Keratinocyte (primary cell): ENCODE measurements at regions not wholly inside any gene's neighbourhood (a gene's known extent, or its start where the extent isn't known, plus 50 kb on each side); places are given as distances from the start of the nearest gene placed in this dataset.

Source experiments
- DNase-seq: peaks from one replicate; pipeline ENCODE4 v3.0.0-alpha.2; 2011; ENCODE audit warnings: low read depth, missing footprints, low spot score
- FAIRE-seq: peaks from 2 replicates; lab custom pipeline; 2011; peaks lifted over from hg19 to GRCh38; lab: Jason Lieb, UNC
- H2AFZ ChIP-seq: 2 replicates; pipeline ENCODE4 v1.6.0; 2012; ENCODE audit warnings: low read length, control low read depth, inconsistent platforms; ENCODE audit not compliant: control insufficient read depth
- H3K27ac ChIP-seq: 2 replicates; pipeline ENCODE4 v1.5.1; 2011; ENCODE audit warnings: low read length; ENCODE audit not compliant: control insufficient read depth, insufficient read depth
- H3K27me3 ChIP-seq: 3 replicates; pipeline ENCODE4 v1.6.0; 2011; ENCODE audit warnings: low read length; ENCODE audit not compliant: control insufficient read depth, insufficient read depth; ENCODE audit errors: extremely low read depth
- H3K36me3 ChIP-seq, 2 experiments: 2 replicates in 1 of 2; 3 replicates in 1 of 2; pipeline ENCODE4 v1.5.1; 2011; ENCODE audit warnings: low read length in 2 of 2, mild to moderate bottlenecking in 1 of 2; ENCODE audit not compliant: control insufficient read depth in 2 of 2, insufficient read depth in 2 of 2; ENCODE audit errors: extremely low read depth in 1 of 2
- H3K4me1 ChIP-seq: 3 replicates; pipeline ENCODE4 v1.5.1; 2011; ENCODE audit warnings: low read length; ENCODE audit not compliant: control insufficient read depth, insufficient read depth; ENCODE audit errors: extremely low read depth
- H3K4me2 ChIP-seq: 3 replicates; pipeline ENCODE4 v1.6.0; 2011; ENCODE audit warnings: low read depth, low read length; ENCODE audit not compliant: control insufficient read depth, insufficient read depth; ENCODE audit errors: extremely low read depth
- H3K4me3 ChIP-seq, 3 experiments: fragments of 200-600 bp in 1 of 3; sonication (generic) in 1 of 3; 2 replicates in 2 of 3; 3 replicates in 1 of 3; pipeline ENCODE4 v1.5.1; 2011 to 2016; ENCODE audit warnings: low read length in 3 of 3, mild to moderate bottlenecking in 3 of 3, control low read depth in 2 of 3, inconsistent platforms in 1 of 3, low read depth in 1 of 3, mixed read lengths in 1 of 3, mixed run types in 1 of 3, moderate library complexity in 1 of 3; ENCODE audit not compliant: control insufficient read depth in 2 of 3, insufficient read depth in 2 of 3; ENCODE audit errors: extremely low read depth in 1 of 3
- H3K79me2 ChIP-seq: 2 replicates; pipeline ENCODE4 v1.6.0; 2012; ENCODE audit warnings: low read length; ENCODE audit not compliant: control insufficient read depth, insufficient read depth
- H3K9ac ChIP-seq: 3 replicates; pipeline ENCODE4 v1.6.0; 2011; ENCODE audit warnings: low read length; ENCODE audit not compliant: control insufficient read depth, insufficient read depth; ENCODE audit errors: extremely low read depth
- H3K9me1 ChIP-seq: 3 replicates; pipeline ENCODE4 v1.6.0; 2011; ENCODE audit warnings: low read length; ENCODE audit not compliant: control insufficient read depth, insufficient read depth; ENCODE audit errors: extremely low read depth
- H3K9me3 ChIP-seq: 2 replicates; pipeline ENCODE4 v1.5.1; 2012; ENCODE audit warnings: low read depth, low read length; ENCODE audit not compliant: control insufficient read depth
- H4K20me1 ChIP-seq: 3 replicates; pipeline ENCODE4 v1.6.0; 2011; ENCODE audit warnings: low read length; ENCODE audit not compliant: control insufficient read depth, insufficient read depth; ENCODE audit errors: extremely low read depth
- EZH2 ChIP-seq: IDR thresholded peaks from one replicate; pipeline ENCODE4 v1.6.1; 2012; ENCODE audit warnings: inconsistent platforms, mild to moderate bottlenecking, low read length, moderate library complexity
- dilution Hi-C: fragments of 300-500 bp; cut with MboI; formaldehyde crosslinking; loops from one replicate; pipeline ENCODE4 v1.7.0; 2020; ENCODE audit warnings: low sequenced_read_pairs; ENCODE audit not compliant: extremely low pct_ligation_motif_present
- TF ChIP-seq, protein P1 (sequence below), 3 experiments: IDR thresholded peaks in 1 of 3; conservative IDR thresholded peaks in 1 of 3; optimal IDR thresholded peaks in 1 of 3; 2 replicates in 2 of 3; 3 replicates in 1 of 3; pipeline versions ENCODE3 to v1.5.1; 2011; ENCODE audit warnings: low read length in 3 of 3, mild to moderate bottlenecking in 3 of 3, moderate library complexity in 2 of 3, control low read depth in 1 of 3, inconsistent platforms in 1 of 3; ENCODE audit not compliant: insufficient read depth in 2 of 3; ENCODE audit errors: extremely low read depth in 1 of 3

GRCh38 chr11:116560589-116560988 lies 212.2 kb downstream of the BUD13 start:
- dilution Hi-C loops, result no loop called here
- H3K27me3 ChIP-seq, result no peaks in the 10 kb centered on the region

GRCh38 chr11:116558504-116559211 lies 214.1 kb downstream of the BUD13 start:
- Histone ChIP-seq H3K9me3 (no peaks in the 10 kb centered on the region), H3K4me3 (no peak overlapping the region), H3K9me1 (no peaks in the 10 kb centered on the region), H3K4me2 (no peak overlapping the region), H3K27ac (no peak overlapping the region), H4K20me1 (no peaks in the 10 kb centered on the region), H3K4me1 (no peaks in the 10 kb centered on the region), H3K79me2 (no peaks in the 10 kb centered on the region), H3K36me3 (no peaks in the 10 kb centered on the region), H2AFZ (no peak overlapping the region), H3K9ac (no peak overlapping the region), H3K27me3 (no peaks in the 10 kb centered on the region)
- TF ChIP-seq, protein P1, sequence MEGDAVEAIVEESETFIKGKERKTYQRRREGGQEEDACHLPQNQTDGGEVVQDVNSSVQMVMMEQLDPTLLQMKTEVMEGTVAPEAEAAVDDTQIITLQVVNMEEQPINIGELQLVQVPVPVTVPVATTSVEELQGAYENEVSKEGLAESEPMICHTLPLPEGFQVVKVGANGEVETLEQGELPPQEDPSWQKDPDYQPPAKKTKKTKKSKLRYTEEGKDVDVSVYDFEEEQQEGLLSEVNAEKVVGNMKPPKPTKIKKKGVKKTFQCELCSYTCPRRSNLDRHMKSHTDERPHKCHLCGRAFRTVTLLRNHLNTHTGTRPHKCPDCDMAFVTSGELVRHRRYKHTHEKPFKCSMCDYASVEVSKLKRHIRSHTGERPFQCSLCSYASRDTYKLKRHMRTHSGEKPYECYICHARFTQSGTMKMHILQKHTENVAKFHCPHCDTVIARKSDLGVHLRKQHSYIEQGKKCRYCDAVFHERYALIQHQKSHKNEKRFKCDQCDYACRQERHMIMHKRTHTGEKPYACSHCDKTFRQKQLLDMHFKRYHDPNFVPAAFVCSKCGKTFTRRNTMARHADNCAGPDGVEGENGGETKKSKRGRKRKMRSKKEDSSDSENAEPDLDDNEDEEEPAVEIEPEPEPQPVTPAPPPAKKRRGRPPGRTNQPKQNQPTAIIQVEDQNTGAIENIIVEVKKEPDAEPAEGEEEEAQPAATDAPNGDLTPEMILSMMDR (optimal IDR thresholded peaks at IDR 0.05 in 1 of 3, IDR thresholded peaks at IDR 0.05 in 1 of 3, conservative IDR thresholded peaks at IDR 0.05 in 1 of 3; ENCODE audit: extremely low read depth in 1 of 3, insufficient read depth in 2 of 3, low read length in 3 of 3), result no peak
- TF ChIP-seq EZH2, result no peak
- no peak for DNase-seq
- no peak for FAIRE-seq
- dilution Hi-C loops, result no loop called here

More at GRCh38 chr11:116560589-116560988, 212.2 kb downstream of the BUD13 start:
- no peak for FAIRE-seq
- Histone ChIP-seq H3K4me2 (no peak overlapping the region), H3K36me3 (no peaks in the 10 kb centered on the region), H3K79me2 (no peaks in the 10 kb centered on the region), H3K9me3 (no peaks in the 10 kb centered on the region), H3K27ac (no peak overlapping the region), H3K9me1 (no peaks in the 10 kb centered on the region), H2AFZ (no peak overlapping the region), H3K9ac (no peak overlapping the region), H3K4me1 (no peaks in the 10 kb centered on the region), H4K20me1 (no peaks in the 10 kb centered on the region), H3K4me3 (no peak overlapping the region)
- no peak for TF ChIP-seq EZH2
- TF ChIP-seq, protein P1 (optimal IDR thresholded peaks at IDR 0.05 in 1 of 3, IDR thresholded peaks at IDR 0.05 in 1 of 3, conservative IDR thresholded peaks at IDR 0.05 in 1 of 3; ENCODE audit: extremely low read depth in 1 of 3, insufficient read depth in 2 of 3, low read length in 3 of 3), result no peak
- DNase-seq, result no peak
